HepG2 (cell line): ENCODE measurements at regions not wholly inside any gene's neighbourhood (a gene's known extent, or its start where the extent isn't known, plus 50 kb on each side); places are given as distances from the start of the nearest gene placed in this dataset.

ENCODE experiments used
- FOXP1 ChIP-seq, 2 experiments: fragments of 450-650 bp in 1 of 2; IDR thresholded peaks; 2 replicates each; pipeline ENCODE4 v1.6.1; 2017 to 2018; ENCODE audit warnings: antibody characterized with exemption in 1 of 2
- HNRNPL ChIP-seq: fragments of 200-400 bp; formaldehyde crosslinking; IDR thresholded peaks from 2 replicates; pipeline ENCODE4 v1.6.1; 2017; ENCODE audit warnings: mild to moderate bottlenecking, low read depth, low read length
- IKZF4 ChIP-seq: sonication (generic); formaldehyde crosslinking; IDR thresholded peaks from 2 replicates; pipeline ENCODE4 v1.5.1; 2020; ENCODE audit warnings: borderline replicate concordance, mild to moderate bottlenecking, low read depth, missing genetic modification reagents; ENCODE audit errors: not compliant biosample characterization
- RFX3 ChIP-seq: IDR thresholded peaks from 2 replicates; pipeline ENCODE4 v1.6.1; 2016; ENCODE audit warnings: missing biosample characterization, missing genetic modification reagents
- RFXANK ChIP-seq: IDR thresholded peaks from 2 replicates; pipeline ENCODE4 v1.6.1; 2016
- RNF2 ChIP-seq: fragments of 450-650 bp; conservative IDR thresholded peaks from 2 replicates; pipeline ENCODE4 v1.6.1; 2016; ENCODE audit warnings: low read depth
- SRSF1 ChIP-seq: fragments of 200-400 bp; formaldehyde crosslinking; optimal IDR thresholded peaks from 2 replicates; pipeline ENCODE3; 2017; ENCODE audit warnings: mild to moderate bottlenecking, low read depth, low read length, moderate library complexity
- ZBTB20 ChIP-seq: sonication (generic); formaldehyde crosslinking; IDR thresholded peaks from 2 replicates; pipeline ENCODE4 v1.8.1; 2023; ENCODE audit warnings: missing genetic modification reagents, low read depth, mild to moderate bottlenecking, borderline replicate concordance
- ZBTB38 ChIP-seq: sonication (generic); formaldehyde crosslinking; IDR thresholded peaks from 2 replicates; pipeline ENCODE4 v1.5.1; 2020; ENCODE audit warnings: mild to moderate bottlenecking, missing genetic modification reagents
- ZKSCAN8 ChIP-seq: IDR thresholded peaks from 2 replicates; pipeline ENCODE4 v1.6.1; 2016; ENCODE audit warnings: borderline replicate concordance, missing genetic modification reagents, missing compliant biosample characterization
- ZNF160 ChIP-seq: sonication (generic); formaldehyde crosslinking; IDR thresholded peaks from 2 replicates; pipeline ENCODE4 v1.8.0; 2022; ENCODE audit warnings: mild to moderate bottlenecking, inconsistent platforms, missing genetic modification reagents
- ZSCAN21 ChIP-seq: sonication (generic); formaldehyde crosslinking; IDR thresholded peaks from 2 replicates; pipeline ENCODE4 v1.8.0; 2022; ENCODE audit warnings: mild to moderate bottlenecking, missing genetic modification reagents, moderate library complexity, borderline replicate concordance
- TF ChIP-seq, protein P1 (sequence below): sonication (generic); formaldehyde crosslinking; conservative IDR thresholded peaks from 2 replicates; pipeline ENCODE4 v1.8.0; 2022; ENCODE audit warnings: missing genetic modification reagents
- TF ChIP-seq, protein P2 (sequence below): sonication (generic); formaldehyde crosslinking; IDR thresholded peaks from 2 replicates; pipeline ENCODE4 v1.9.0; 2021; ENCODE audit warnings: missing genetic modification reagents, mild to moderate bottlenecking, borderline replicate concordance
- TF ChIP-seq, protein P3 (sequence below), 2 experiments: sonication (generic) in 1 of 2; formaldehyde crosslinking in 1 of 2; IDR thresholded peaks; 2 replicates each; pipeline versions ENCODE4 v1.4.0 to v1.6.1; 2018 to 2020; ENCODE audit warnings: missing genetic modification reagents in 2 of 2, borderline replicate concordance in 1 of 2, low read depth in 1 of 2, mild to moderate bottlenecking in 1 of 2, missing biosample characterization in 1 of 2
- TF ChIP-seq, protein P4 (sequence below): sonication (generic); formaldehyde crosslinking; IDR thresholded peaks from 2 replicates; pipeline ENCODE4 v1.5.1; 2020; ENCODE audit warnings: missing genetic modification reagents, mild to moderate bottlenecking, borderline replicate concordance
- TF ChIP-seq, protein P5 (sequence below): fragments of 450-650 bp; IDR thresholded peaks from 2 replicates; pipeline ENCODE4 v1.6.1; 2017; ENCODE audit warnings: mild to moderate bottlenecking

DNA sequence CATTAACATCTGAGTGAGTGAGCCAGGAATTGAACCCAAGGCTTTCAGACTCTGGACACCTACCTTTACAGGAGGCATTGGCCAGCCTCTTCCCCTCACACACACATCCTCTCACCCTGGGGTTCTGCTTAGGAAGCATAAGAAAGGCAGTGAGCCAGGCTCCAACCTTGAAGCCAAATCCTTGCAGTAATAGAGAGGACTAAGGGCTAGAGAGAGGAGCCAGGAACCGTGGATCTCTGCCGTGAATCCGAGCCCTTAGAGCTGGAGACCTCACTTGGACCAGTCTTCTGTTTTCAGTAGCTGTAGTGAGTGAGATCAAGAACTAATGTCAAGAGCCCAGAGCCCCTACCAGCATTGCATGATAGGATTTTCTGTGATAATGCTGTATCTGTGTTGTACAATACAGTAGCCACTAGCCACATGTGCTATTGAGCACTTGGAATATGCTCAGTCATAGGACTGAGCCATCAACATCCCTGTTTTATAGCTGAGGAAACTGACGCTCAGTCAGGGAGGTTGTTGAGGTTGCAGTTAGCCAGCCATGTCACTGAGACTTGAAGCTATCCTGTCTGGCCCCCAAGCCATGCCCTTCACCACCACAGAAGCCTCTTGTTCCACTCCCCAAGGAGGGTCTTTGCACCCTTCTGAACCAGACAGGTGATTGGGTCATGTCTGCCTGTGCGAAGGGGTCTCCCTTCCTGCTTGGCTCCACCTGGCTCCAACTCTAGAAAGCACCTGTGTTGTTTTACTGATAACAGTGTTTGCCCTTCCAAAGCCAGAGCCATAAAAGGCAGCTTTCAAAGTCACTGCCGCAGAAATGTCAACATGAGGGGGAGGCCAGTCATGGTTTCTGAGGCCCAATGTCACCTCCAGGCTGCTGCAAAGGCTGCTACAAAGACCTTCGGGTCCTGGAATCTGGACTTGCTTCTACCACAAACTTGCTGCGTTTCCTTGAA lies 101.1 kb upstream of the JUN start (continued):
- TF ChIP-seq ZNF160 (CRISPR knock-in tag): 0 out of 2 replicates have a peak, but pooled peaks have one; percentile 67
- TF ChIP-seq ZBTB38: peak; percentile 67
- TF ChIP-seq RFX3 (CRISPR knock-in tag): no peak
- TF ChIP-seq ZKSCAN8 (CRISPR knock-in tag): peak; percentile 96
- TF ChIP-seq HNRNPL: no peak
- 0 out of 2 replicates have a peak, but pooled peaks have one; percentile 83 for TF ChIP-seq RFXANK (CRISPR knock-in tag)
- TF ChIP-seq, protein P1, sequence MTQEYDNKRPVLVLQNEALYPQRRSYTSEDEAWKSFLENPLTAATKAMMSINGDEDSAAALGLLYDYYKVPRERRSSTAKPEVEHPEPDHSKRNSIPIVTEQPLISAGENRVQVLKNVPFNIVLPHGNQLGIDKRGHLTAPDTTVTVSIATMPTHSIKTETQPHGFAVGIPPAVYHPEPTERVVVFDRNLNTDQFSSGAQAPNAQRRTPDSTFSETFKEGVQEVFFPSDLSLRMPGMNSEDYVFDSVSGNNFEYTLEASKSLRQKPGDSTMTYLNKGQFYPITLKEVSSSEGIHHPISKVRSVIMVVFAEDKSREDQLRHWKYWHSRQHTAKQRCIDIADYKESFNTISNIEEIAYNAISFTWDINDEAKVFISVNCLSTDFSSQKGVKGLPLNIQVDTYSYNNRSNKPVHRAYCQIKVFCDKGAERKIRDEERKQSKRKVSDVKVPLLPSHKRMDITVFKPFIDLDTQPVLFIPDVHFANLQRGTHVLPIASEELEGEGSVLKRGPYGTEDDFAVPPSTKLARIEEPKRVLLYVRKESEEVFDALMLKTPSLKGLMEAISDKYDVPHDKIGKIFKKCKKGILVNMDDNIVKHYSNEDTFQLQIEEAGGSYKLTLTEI: no peak
- peak; percentile 64 for TF ChIP-seq RNF2
- TF ChIP-seq, protein P2, sequence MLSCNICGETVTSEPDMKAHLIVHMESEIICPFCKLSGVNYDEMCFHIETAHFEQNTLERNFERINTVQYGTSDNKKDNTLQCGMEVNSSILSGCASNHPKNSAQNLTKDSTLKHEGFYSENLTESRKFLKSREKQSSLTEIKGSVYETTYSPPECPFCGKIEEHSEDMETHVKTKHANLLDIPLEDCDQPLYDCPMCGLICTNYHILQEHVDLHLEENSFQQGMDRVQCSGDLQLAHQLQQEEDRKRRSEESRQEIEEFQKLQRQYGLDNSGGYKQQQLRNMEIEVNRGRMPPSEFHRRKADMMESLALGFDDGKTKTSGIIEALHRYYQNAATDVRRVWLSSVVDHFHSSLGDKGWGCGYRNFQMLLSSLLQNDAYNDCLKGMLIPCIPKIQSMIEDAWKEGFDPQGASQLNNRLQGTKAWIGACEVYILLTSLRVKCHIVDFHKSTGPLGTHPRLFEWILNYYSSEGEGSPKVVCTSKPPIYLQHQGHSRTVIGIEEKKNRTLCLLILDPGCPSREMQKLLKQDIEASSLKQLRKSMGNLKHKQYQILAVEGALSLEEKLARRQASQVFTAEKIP: no peak
- peak; percentile 88 for TF ChIP-seq ZSCAN21 (CRISPR knock-in tag)
- TF ChIP-seq FOXP1 (IDR thresholded peaks at IDR 0.05): peak; percentile 74; the same call in 1 of the 2 replicates
- peak; percentile 98 for TF ChIP-seq FOXP1 (CRISPR knock-in tag; IDR thresholded peaks at IDR 0.05)
- no peak for TF ChIP-seq IKZF4 (CRISPR knock-in tag)
- TF ChIP-seq, protein P3, sequence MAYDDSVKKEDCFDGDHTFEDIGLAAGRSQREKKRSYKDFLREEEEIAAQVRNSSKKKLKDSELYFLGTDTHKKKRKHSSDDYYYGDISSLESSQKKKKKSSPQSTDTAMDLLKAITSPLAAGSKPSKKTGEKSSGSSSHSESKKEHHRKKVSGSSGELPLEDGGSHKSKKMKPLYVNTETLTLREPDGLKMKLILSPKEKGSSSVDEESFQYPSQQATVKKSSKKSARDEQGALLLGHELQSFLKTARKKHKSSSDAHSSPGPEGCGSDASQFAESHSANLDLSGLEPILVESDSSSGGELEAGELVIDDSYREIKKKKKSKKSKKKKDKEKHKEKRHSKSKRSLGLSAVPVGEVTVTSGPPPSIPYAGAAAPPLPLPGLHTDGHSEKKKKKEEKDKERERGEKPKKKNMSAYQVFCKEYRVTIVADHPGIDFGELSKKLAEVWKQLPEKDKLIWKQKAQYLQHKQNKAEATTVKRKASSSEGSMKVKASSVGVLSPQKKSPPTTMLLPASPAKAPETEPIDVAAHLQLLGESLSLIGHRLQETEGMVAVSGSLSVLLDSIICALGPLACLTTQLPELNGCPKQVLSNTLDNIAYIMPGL (CRISPR knock-in tag; IDR thresholded peaks at IDR 0.05; ENCODE audit: borderline replicate concordance in 1 of 2, low read depth in 1 of 2): peak; percentile 40 to 80; a peak in 2 of 4 replicates
- TF ChIP-seq SRSF1: no peak
- TF ChIP-seq, protein P4, sequence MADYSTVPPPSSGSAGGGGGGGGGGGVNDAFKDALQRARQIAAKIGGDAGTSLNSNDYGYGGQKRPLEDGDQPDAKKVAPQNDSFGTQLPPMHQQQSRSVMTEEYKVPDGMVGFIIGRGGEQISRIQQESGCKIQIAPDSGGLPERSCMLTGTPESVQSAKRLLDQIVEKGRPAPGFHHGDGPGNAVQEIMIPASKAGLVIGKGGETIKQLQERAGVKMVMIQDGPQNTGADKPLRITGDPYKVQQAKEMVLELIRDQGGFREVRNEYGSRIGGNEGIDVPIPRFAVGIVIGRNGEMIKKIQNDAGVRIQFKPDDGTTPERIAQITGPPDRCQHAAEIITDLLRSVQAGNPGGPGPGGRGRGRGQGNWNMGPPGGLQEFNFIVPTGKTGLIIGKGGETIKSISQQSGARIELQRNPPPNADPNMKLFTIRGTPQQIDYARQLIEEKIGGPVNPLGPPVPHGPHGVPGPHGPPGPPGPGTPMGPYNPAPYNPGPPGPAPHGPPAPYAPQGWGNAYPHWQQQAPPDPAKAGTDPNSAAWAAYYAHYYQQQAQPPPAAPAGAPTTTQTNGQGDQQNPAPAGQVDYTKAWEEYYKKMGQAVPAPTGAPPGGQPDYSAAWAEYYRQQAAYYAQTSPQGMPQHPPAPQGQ: 0 out of 2 replicates have a peak, but pooled peaks have one; percentile 74
- TF ChIP-seq, protein P5, sequence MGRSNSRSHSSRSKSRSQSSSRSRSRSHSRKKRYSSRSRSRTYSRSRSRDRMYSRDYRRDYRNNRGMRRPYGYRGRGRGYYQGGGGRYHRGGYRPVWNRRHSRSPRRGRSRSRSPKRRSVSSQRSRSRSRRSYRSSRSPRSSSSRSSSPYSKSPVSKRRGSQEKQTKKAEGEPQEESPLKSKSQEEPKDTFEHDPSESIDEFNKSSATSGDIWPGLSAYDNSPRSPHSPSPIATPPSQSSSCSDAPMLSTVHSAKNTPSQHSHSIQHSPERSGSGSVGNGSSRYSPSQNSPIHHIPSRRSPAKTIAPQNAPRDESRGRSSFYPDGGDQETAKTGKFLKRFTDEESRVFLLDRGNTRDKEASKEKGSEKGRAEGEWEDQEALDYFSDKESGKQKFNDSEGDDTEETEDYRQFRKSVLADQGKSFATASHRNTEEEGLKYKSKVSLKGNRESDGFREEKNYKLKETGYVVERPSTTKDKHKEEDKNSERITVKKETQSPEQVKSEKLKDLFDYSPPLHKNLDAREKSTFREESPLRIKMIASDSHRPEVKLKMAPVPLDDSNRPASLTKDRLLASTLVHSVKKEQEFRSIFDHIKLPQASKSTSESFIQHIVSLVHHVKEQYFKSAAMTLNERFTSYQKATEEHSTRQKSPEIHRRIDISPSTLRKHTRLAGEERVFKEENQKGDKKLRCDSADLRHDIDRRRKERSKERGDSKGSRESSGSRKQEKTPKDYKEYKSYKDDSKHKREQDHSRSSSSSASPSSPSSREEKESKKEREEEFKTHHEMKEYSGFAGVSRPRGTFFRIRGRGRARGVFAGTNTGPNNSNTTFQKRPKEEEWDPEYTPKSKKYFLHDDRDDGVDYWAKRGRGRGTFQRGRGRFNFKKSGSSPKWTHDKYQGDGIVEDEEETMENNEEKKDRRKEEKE: no peak
- TF ChIP-seq ZBTB20 (CRISPR knock-in tag): peak; percentile 94
